ENCODE measurements at regions not wholly inside any gene's neighbourhood (a gene's known extent, or its start where the extent isn't known, plus 50 kb on each side); places are given as distances from the start of the nearest gene placed in this dataset.

- no peak for DNase-seq
Observed at GRCh38 chr11:19313140-19313539, 72.4 kb upstream of the E2F8 start.

- no peak for DNase-seq
Observed at GRCh38 chr11:19311308-19312030, 70.7 kb upstream of the E2F8 start.

- no peak for DNase-seq
Observed at GRCh38 chr11:19307498-19307897, 66.8 kb upstream of the E2F8 start.

- DNase-seq = peak; percentile 19
Observed at GRCh38 chr11:19306179-19306944, 65.6 kb upstream of the E2F8 start.

GRCh38 chr11:19301361-19301760 lies 60.6 kb upstream of the E2F8 start:
- no peak for DNase-seq

- DNase-seq = no peak
Observed at GRCh38 chr11:19294444-19294843, 53.7 kb upstream of the E2F8 start.

GRCh38 chr11:19291064-19291463 lies 50.3 kb upstream of the E2F8 start:
- DNase-seq = no peak

Measured in DMS79 (cell line).